Transverse colon (tissue), 4 donors: ENCODE measurements at regions not wholly inside any gene's neighbourhood (a gene's known extent, or its start where the extent isn't known, plus 50 kb on each side); places are given as distances from the start of the nearest gene placed in this dataset.

Source experiments
- CTCF ChIP-seq, 5 experiments: fragments of 200-600 bp in 3 of 5; fragments of 450-650 bp in 2 of 5; sonication (generic) in 3 of 5; IDR thresholded peaks; 1 replicate in 2 of 5; 2 replicates in 3 of 5; pipeline ENCODE4 v1.5.1; 2016 to 2017; ENCODE audit warnings: antibody characterized with exemption in 5 of 5, inconsistent platforms in 3 of 5, mild to moderate bottlenecking in 2 of 5, moderate library complexity in 1 of 5
- POLR2AphosphoS5 ChIP-seq, 3 donors: sonication (generic); formaldehyde crosslinking; IDR thresholded peaks; one replicate each; pipeline ENCODE4 v1.6.1; 2016; ENCODE audit warnings: antibody characterized with exemption in 3 of 3

GRCh38 chr1:93765099-93765498 lies 83.5 kb upstream of the BCAR3 start:
- TF ChIP-seq POLR2AphosphoS5 (IDR thresholded peaks at IDR 0.05) (no peak), CTCF (IDR thresholded peaks at IDR 0.05) (no peak)
